ENCODE measurements at regions not wholly inside any gene's neighbourhood (a gene's known extent, or its start where the extent isn't known, plus 50 kb on each side); places are given as distances from the start of the nearest gene placed in this dataset.
"Not testable (repeated sequence)": the region's sequence is repeated elsewhere in the genome, so short reads cannot be mapped to it uniquely, and the experiment has no call there.

- H3K27ac ChIP-seq, result no peak overlapping the region
- no peak overlapping the region for H3K4me3 ChIP-seq (ENCODE audit: low read depth, low read length)
- no peaks in the 10 kb centered on the region for H3K36me3 ChIP-seq
- no peak for DNase-seq
- H3K9me3 ChIP-seq (ENCODE audit: severe bottlenecking), result no peaks in the 10 kb centered on the region
- H3K27me3 ChIP-seq (ENCODE audit: insufficient read depth, low read depth, severe bottlenecking), result no peaks in the 10 kb centered on the region
- no peak for TF ChIP-seq CTCF (IDR thresholded peaks at IDR 0.05; ENCODE audit: low read depth, low read length)
Measured at GRCh38 chr9:117938086-117938485, 233.9 kb downstream of the TLR4 start.

GRCh38 chr9:117938896-117939295 is 234.7 kb downstream of the TLR4 start:
- no peak for TF ChIP-seq CTCF (IDR thresholded peaks at IDR 0.05; ENCODE audit: low read depth, low read length)
- H3K36me3 ChIP-seq, result no peaks in the 10 kb centered on the region
- H3K27ac ChIP-seq, result no peak overlapping the region
- no peaks in the 10 kb centered on the region for H3K9me3 ChIP-seq (ENCODE audit: severe bottlenecking)
- no peaks in the 10 kb centered on the region for H3K27me3 ChIP-seq (ENCODE audit: insufficient read depth, low read depth, severe bottlenecking)
- no peak overlapping the region for H3K4me3 ChIP-seq (ENCODE audit: low read depth, low read length)
- no peak for DNase-seq

- H3K27ac ChIP-seq; DNase-seq; H3K9me3 ChIP-seq (ENCODE audit: severe bottlenecking); H3K4me3 ChIP-seq (ENCODE audit: low read depth, low read length); H3K27me3 ChIP-seq (ENCODE audit: insufficient read depth, low read depth, severe bottlenecking); H3K36me3 ChIP-seq: not testable (repeated sequence)
Measured at GRCh38 chr9:117944750-117945149, 240.5 kb downstream of the TLR4 start.

GRCh38 chr9:117945286-117945685 is 241.1 kb downstream of the TLR4 start:
- no peak for DNase-seq
- no peaks in the 10 kb centered on the region for H3K27me3 ChIP-seq (ENCODE audit: insufficient read depth, low read depth, severe bottlenecking)
- H3K27ac ChIP-seq, result no peak overlapping the region
- no peaks in the 10 kb centered on the region for H3K9me3 ChIP-seq (ENCODE audit: severe bottlenecking)
- H3K36me3 ChIP-seq, result no peaks in the 10 kb centered on the region
- no peak overlapping the region for H3K4me3 ChIP-seq (ENCODE audit: low read depth, low read length)
- no peak for TF ChIP-seq CTCF (IDR thresholded peaks at IDR 0.05; ENCODE audit: low read depth, low read length)

GRCh38 chr9:117951127-117951526 is 246.9 kb downstream of the TLR4 start:
- Histone ChIP-seq H3K27me3 (ENCODE audit: insufficient read depth, low read depth, severe bottlenecking) (no peaks in the 10 kb centered on the region), H3K9me3 (ENCODE audit: severe bottlenecking) (no peaks in the 10 kb centered on the region), H3K36me3 (no peaks in the 10 kb centered on the region), H3K27ac (no peak overlapping the region), H3K4me3 (ENCODE audit: low read depth, low read length) (no peak overlapping the region)
- no peak for DNase-seq
- no peak for TF ChIP-seq CTCF (IDR thresholded peaks at IDR 0.05; ENCODE audit: low read depth, low read length)

- Histone ChIP-seq H3K4me3 (ENCODE audit: low read depth, low read length) (no peak overlapping the region), H3K27ac (no peak overlapping the region), H3K9me3 (ENCODE audit: severe bottlenecking) (no peaks in the 10 kb centered on the region), H3K27me3 (ENCODE audit: insufficient read depth, low read depth, severe bottlenecking) (no peaks in the 10 kb centered on the region), H3K36me3 (no peaks in the 10 kb centered on the region)
- no peak for TF ChIP-seq CTCF (IDR thresholded peaks at IDR 0.05; ENCODE audit: low read depth, low read length)
- DNase-seq, result no peak
Measured at GRCh38 chr9:117952581-117952980, 248.4 kb downstream of the TLR4 start.

All from WERI-Rb-1 (cell line).